Fibroblast of pulmonary artery (primary cell): ENCODE measurements at regions not wholly inside any gene's neighbourhood (a gene's known extent, or its start where the extent isn't known, plus 50 kb on each side); places are given as distances from the start of the nearest gene placed in this dataset.

Source experiments
- DNase-seq: peaks from one replicate; pipeline ENCODE4 v3.0.0-alpha.2; 2010; ENCODE audit warnings: low read depth
- H3K4me3 ChIP-seq: replicated peaks from 2 replicates; pipeline ENCODE4 v1.5.1; 2011; ENCODE audit warnings: low read depth, mild to moderate bottlenecking, control low read depth, low read length, moderate library complexity
- TF ChIP-seq, protein P1 (sequence below): IDR thresholded peaks from 2 replicates; pipeline ENCODE4 v1.5.1; 2011; ENCODE audit warnings: mild to moderate bottlenecking, control low read depth, low read length, inconsistent platforms; ENCODE audit errors: missing control alignments

DNA sequence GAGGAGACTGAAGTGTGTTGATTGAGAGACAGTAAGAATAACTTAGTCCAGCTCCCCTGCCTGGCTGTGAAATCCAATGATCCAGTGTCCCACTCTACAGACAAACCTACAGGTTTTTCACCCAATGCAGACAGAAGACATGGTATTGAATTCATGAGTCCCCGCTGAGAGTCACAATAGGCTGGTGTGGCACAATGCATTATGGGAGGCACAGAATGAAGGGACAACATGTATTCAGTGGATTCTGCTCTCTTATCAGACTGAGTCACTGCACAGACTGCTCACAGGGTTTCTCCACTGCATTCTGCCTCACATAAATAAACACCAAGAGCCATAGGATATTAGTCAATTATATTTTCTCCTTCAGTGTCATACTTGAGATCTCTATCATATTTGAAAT is 55.2 kb upstream of the TOP3B start:
- H3K4me3 ChIP-seq: no peak overlapping the region
- TF ChIP-seq, protein P1, sequence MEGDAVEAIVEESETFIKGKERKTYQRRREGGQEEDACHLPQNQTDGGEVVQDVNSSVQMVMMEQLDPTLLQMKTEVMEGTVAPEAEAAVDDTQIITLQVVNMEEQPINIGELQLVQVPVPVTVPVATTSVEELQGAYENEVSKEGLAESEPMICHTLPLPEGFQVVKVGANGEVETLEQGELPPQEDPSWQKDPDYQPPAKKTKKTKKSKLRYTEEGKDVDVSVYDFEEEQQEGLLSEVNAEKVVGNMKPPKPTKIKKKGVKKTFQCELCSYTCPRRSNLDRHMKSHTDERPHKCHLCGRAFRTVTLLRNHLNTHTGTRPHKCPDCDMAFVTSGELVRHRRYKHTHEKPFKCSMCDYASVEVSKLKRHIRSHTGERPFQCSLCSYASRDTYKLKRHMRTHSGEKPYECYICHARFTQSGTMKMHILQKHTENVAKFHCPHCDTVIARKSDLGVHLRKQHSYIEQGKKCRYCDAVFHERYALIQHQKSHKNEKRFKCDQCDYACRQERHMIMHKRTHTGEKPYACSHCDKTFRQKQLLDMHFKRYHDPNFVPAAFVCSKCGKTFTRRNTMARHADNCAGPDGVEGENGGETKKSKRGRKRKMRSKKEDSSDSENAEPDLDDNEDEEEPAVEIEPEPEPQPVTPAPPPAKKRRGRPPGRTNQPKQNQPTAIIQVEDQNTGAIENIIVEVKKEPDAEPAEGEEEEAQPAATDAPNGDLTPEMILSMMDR: no peak
- peak; percentile 57 for DNase-seq

DNA sequence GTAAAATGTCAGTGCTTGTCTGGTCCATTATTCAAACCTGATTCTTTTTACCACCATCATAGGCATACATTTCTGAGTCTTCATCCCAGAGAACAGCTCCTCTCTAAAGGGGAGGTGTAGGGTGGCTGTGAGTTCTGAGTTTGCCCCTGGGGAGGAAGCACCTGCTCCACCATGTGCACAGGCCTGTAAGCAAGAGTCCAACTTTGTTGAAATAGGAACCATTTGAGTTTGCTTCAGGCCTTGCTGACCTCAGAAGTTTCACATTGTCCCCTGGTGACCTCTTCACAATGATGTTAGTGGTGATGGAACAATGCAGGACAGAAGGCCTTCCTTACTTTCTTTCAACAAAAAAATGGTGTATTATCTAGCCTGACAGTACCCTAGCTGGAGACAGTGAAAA is 54.6 kb upstream of the TOP3B start:
- TF ChIP-seq, protein P1: no peak
- no peak for DNase-seq
- H3K4me3 ChIP-seq: no peak overlapping the region

DNA sequence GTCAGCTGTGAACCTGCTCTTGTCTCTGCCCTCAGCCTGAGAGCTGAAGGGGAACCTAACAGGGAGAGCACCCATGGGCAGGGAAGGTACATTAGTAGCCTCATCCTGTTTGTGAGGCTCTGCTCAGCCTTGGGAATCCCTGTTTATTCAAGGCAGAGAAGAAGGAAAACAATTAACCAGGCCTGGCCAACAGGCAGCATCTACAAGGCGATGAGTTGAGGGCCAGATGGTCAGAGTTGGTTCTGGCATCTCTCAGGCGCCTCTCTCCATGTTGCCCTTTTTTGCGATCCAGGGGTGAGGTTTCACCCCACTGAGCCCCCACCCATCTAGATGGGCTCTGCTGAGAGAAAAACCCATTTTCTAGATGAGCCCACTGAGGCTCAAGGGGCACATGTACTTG is 54.0 kb upstream of the TOP3B start:
- DNase-seq: no peak
- TF ChIP-seq, protein P1: no peak

DNA sequence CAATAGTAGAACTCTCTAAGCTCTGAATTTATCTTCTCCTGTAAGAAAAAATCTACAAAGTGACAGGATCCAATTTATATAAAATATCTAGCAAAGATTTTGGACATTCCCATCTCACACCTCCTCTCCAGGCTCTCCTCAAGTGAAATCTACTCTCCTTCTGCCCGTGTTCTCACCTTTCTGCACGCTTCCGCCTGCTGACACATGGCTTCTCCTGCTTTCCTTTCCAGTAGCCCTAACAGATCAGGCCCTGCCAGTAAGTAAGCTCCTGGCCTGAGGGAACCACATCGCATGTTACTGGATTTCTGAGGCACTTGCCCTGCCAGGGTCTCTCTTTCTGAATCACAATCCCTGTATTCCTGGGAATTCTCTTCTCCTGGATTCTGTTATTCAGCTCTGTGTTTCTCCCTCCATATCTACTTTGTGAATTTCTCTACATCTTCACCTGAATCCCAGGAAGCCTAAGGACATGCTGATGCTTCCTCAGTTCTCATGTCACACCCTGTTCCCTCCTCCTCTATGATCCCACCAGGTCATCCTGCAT is 53.3 kb upstream of the TOP3B start:
- TF ChIP-seq, protein P1: no peak
- DNase-seq: no peak
- H3K4me3 ChIP-seq: no peak overlapping the region

More for the DNA sequence above, 54.0 kb upstream of the TOP3B start:
- H3K4me3 ChIP-seq: no peak overlapping the region

DNA sequence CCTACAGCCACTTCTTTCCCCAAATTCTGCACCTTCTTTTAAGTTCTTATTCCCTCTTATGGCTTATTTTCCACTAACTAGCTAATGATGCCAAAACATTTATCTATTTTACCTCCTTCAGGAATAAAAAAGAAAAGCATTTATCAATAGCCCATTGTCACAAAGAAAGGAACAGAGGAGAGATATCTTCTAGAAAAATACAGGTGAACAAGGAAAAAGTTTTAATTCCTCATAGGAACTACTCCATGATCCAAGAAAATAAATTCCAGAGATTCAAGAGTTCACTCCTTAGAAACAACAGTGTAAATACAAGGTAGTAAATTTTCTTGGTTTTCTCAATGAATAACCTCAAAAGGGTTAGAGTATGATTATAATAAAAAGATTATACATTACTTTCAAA is 52.6 kb upstream of the TOP3B start:
- DNase-seq: no peak
- TF ChIP-seq, protein P1: no peak
- H3K4me3 ChIP-seq: no peak overlapping the region

DNA sequence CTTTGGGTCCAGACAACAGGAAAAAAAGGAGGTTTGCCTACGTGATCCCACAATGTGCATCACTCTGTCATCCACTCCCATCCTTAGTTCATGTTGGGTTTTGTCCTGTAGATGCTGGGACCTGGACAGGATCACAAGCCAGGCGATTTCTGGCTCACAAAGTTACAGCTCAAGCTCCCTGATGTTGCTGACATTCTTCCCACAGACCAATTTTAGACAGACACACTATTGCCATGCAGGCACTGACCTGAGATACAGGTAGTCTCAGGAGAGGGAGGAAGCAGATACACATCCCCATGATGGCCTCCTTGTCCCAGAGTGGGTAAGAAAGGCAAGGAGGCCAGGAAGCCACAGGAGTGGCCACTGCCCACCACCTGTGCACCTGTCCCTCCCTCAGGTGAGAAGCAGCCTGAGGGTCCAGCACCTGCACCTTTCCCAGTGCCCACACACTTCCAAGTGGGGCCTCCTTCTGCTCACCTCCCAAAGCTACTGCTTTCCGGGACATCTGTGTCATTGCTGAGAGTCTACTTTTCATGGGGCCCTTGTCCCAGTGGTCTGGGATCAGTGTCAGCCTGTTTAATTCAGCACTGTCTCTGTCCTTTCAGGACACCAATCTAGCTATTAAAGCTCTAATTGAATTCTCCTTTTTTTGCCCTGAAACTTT is 52.0 kb upstream of the TOP3B start:
- DNase-seq: no peak
- TF ChIP-seq, protein P1: no peak
- H3K4me3 ChIP-seq: no peak overlapping the region
